Muscle of arm (tissue), 1 donor: ENCODE measurements at regions not wholly inside any gene's neighbourhood (a gene's known extent, or its start where the extent isn't known, plus 50 kb on each side); places are given as distances from the start of the nearest gene placed in this dataset.

Experiments
- DNase-seq: peaks from one replicate; pipeline ENCODE4 v3.0.0-alpha.2; 2013

GRCh38 chr3:124401843-124402242 lies 328.4 kb upstream of the UMPS start:
- DNase-seq, result no peak

DNA sequence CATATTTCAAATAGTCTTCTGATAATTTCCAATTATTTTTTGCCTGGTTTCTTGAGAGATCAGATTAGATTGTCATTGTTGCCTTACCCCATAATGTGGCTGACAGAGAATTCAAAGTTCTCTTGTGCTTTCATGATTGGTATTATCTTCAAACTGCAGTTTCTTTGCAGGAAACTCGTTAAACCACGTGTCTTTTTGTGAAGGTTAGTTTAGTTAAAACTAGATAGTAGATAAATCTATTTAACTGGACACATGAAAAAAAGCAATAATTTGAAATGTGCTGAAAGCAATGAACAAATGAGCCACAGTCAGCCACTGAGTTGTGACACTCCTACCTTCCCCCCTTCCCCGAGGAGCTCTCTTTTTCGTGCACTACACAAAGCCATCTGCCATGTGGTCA lies 327.5 kb upstream of the UMPS start:
- DNase-seq, result no peak

DNA sequence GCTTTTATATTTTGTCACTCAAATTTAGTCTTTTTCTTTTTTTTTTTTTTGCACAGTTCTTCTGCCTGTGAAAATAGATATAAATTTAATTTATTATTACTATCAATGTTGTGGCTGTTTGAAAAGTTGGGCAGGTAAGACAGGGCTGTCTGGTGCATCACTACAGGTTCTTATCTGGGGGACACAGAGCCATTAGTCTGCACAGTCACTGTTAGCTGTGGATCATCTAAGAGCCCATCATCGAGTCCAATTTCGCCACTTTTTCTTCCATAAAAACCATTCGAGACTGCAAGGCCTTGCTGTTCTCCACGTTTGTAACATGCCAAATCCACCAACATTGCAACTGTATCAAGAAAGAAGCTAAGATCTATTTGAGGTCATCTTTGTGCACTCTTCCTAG lies 325.6 kb upstream of the UMPS start:
- DNase-seq, result no peak

- DNase-seq, result no peak
These were observed 323.0 kb upstream of the UMPS start for GRCh38 chr3:124407260-124407659.

GRCh38 chr3:124409650-124410275 lies 320.5 kb upstream of the UMPS start:
- no peak for DNase-seq

- DNase-seq, result no peak
These were observed 319.8 kb upstream of the UMPS start for GRCh38 chr3:124410471-124410870.

DNA sequence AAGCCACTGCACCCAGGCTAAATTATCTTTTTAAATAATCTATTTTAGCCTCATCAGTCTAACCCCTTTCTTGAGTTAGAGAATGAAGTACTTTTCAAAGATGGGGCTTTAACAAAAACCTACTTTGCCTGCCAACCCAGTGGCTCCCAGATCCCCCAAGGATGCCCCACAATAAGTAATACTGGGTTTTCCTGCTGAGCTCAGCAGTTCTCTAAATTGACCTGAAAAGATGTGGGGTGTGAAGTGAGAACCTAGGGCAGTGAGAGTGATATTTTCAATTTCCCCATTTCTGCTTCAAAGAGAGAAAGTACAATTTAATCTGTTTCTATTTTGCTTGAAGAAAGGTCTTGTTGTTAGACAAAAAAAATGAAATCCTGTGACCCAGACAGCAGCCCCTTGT lies 318.5 kb upstream of the UMPS start:
- DNase-seq, result no peak

DNA sequence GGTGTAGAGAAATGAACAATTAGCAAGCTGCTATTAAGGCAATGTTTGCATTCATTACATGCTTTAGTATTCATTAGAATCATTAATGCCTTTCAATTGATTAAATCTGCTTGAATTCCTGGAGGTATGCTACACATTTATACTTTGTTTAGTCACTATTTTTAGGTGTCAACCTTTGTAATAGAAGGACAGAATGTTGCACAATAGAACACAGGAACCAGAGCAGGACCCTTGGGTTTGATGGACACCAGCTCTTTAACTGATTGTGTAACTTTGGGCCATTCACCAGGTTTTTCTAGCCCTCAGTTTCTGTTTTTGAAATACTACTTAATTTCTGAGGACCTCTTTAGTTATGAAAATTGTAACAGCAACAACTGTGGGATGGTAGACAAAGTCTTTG lies 317.6 kb upstream of the UMPS start:
- no peak for DNase-seq

- DNase-seq, result no peak
These were observed 316.9 kb upstream of the UMPS start for GRCh38 chr3:124413393-124413792.

GRCh38 chr3:124413989-124414598 lies 316.2 kb upstream of the UMPS start:
- DNase-seq, result no peak

GRCh38 chr3:124415446-124415960 lies 314.7 kb upstream of the UMPS start:
- DNase-seq, result no peak

DNA sequence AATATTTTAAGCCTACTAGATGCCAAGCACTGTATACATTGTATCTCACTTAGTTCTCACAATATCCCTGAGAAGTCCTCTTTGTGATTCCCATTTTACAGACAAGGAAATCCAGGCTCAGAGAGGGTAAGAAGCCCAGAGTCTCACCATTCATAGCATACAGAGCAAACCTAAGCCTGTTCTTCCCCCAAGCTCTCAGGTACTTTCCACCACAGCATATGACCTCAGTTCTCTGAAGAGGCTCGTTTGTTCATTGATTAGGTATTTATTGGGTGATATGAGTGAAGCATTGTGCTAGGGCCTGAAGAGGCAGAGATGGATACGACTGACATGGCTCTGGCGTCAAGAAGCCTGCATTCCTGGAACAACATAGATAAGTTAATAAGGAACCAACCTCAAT lies 310.9 kb upstream of the UMPS start:
- DNase-seq, result no peak

- no peak for DNase-seq
These were observed 309.9 kb upstream of the UMPS start for GRCh38 chr3:124420392-124420791.

GRCh38 chr3:124422805-124423204 lies 307.4 kb upstream of the UMPS start:
- no peak for DNase-seq

- no peak for DNase-seq
These were observed 305.9 kb upstream of the UMPS start for GRCh38 chr3:124424396-124424795.

DNA sequence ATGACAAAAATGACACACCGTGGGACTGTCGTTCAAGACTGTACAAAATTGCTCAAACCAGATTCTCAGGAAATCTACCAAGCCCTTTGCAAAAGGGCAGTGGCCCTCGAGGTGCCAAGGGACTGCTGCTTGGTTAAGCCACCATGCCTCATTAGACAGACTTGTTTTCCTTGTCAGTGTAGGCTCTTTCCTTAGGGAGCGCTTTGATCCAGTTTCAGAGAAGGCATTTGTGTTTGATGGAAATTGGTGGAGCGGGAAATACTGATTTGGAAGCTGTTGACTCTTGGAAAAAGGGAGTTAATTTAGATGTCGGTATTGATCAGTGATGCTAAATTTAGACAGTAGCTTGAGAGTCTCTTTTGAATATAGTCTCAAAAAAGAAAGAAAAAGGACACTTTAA lies 304.3 kb upstream of the UMPS start:
- DNase-seq, result no peak

DNA sequence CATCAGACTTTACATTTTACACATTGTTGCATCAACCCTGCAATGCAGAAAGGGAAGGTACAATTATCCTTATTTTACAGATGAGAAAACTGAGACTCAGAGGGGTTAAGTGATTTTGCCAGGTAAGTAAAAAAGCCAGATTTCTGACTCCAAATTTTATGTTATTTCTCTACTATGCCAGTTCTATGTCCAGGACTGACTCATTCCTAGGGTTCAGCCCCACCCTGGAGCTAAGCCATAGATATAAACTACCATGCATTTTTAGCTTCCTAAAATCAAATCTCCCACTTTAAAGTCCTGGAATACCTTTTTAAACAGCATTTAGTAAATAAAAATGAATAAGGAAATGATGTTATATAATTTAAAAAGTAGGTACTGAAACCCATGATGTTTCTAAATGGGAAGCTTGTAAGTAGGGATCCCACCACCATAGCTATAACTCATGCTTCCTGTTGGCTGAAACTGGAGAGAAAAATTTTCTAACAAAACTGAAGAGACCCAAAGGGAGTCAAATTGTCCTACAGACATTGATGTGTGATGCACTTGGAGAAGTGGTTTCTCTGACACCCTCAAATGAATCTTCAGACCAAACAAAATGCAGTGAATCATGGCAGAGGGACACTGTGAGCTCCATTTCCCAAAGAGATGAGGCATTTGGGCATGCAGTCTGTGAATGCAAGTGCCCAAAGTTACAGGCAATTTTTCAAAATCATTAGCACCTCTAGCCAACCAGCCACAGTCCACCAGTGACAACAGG lies 301.7 kb upstream of the UMPS start:
- DNase-seq, result no peak

DNA sequence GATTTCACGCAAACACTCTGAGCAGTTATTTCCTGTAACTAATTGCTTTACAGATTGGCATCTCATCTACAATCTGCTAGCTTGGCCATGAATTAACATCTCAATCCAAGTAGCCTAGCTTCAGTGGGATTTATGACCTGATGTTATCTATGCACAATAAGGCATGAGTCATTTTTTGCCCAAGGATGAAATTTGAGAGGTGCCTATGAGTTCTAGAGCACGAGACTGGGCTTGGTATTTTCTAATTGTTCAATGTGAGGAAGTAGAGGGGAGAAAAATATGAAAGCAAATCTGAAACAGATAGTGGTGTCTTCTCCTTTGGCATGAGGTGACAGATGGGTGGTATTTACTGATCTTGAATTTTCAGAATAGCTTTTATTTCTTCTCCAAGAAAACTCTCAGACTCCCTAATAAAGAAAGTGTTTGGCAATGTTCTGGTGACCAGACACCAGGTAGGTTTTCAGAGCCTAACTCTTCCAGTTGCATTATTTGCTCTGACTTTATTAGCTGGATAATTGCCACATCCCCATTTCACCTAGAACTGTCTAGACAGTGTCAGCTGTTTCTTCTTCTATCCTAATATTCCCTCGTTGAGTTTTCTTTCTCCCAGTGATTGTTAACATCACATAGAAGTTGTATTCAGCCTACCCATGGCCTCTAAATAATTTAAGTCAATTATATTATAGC lies 301.0 kb upstream of the UMPS start:
- no peak for DNase-seq

DNA sequence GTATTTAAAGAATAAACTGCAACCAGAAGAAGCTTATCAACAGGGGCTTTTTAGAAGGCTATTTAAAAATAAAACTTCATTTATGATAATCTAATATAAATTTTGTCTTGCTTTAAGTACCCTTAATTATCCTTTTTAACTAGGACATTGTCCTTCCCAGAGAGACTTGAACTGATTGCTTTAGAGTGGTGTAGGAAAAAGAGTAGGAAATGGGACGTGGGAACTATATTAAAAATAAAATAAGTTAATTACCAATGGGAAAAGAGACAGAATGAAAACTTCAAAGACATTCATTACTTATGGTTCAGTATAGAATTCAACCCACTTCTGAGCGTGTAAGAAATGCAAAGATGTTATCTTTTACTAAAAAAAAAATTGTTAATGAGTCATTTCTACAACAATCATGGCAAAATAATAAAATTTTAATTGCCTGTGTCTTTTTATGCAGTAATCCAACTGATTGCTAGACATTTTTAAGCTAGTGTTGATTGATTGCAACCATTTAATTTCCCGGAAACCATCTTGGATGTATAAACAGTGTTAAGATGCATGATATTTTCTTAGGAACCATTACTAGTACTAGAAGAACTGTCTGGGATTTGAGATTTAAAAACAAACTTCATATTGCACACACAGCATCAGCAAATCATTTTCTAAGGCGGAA lies 298.8 kb upstream of the UMPS start:
- DNase-seq, result no peak

DNA sequence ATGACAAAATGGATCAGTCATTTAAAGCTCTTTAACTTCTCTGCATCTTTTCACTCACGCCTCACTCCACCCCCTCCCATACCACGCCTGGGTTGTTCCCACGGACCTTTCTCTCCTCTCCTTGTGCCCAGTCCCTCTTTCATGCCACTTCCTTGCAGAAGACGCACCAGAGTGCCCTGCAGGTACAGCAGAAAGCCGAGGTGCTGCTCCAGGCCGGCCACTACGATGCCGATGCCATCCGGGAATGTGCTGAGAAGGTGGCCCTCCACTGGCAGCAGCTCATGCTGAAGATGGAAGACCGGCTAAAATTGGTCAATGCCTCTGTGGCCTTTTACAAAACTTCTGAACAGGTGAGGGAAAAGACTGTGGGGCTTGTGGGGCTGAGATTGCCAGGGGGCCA lies 296.1 kb upstream of the UMPS start:
- DNase-seq, result no peak

DNA sequence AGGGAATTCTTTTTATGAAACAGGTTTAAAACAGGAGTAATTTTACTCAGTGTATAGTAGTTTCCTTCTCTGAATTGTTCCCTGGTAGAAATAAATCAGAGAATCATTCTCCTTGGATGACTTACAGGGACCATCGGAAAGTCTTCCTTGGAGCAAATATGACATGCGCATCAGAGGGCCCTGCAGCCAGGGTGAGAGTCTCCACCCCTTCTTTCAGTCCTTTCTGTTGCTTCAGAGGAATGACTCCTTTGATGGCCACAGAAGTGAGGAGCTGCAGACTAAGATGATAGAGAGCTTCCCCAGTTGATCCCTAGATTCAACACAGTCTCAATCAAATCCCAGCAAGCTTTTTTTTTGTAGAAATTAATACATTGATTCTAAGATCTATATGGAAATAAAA lies 294.8 kb upstream of the UMPS start:
- DNase-seq, result no peak

GRCh38 chr3:124438813-124439212 lies 291.4 kb upstream of the UMPS start:
- DNase-seq, result no peak
